ENCODE measurements at regions not wholly inside any gene's neighbourhood (a gene's known extent, or its start where the extent isn't known, plus 50 kb on each side); places are given as distances from the start of the nearest gene placed in this dataset.

DNA sequence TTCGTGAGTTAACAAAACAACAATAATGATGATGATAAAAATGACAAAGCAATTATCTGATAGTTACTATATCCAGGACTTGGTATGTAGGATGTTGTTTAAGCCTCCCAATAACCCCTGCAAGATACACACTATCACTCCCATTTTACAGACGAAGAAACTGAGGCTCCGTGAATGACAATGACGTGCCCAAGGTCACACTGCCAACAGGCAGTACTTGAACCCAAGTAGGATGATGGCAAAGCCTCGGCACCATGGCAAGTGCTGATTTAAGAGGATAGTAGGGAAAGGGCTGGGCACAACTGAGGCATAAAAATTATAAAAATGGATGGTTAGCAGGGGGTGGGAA lies 226.8 kb upstream of the LHX5 start:
- Mint-ChIP-seq H3K36me3 (ENCODE audit: low read depth) (no peaks in the 10 kb centered on the region), H3K4me3 (no peak overlapping the region), H3K27ac (no peak overlapping the region), H3K9me3 (ENCODE audit: low read depth) (no peaks in the 10 kb centered on the region), H3K4me1 (no peaks in the 10 kb centered on the region), H3K27me3 (peaks cover 9% of the 10 kb centered on the region)
- CTCF ChIA-PET = interaction anchor here (0.6 kb wide), 1 partner anchor 14 kb away, joined by 3 read pairs; no protein-coding TSS in a partner anchor
- DNase-seq (no peak), ATAC-seq (no peak)
- intact Hi-C loops (cut with DNase I, micrococcal nuclease) = no loop called here
- POLR2A ChIA-PET = no interaction called here

DNA sequence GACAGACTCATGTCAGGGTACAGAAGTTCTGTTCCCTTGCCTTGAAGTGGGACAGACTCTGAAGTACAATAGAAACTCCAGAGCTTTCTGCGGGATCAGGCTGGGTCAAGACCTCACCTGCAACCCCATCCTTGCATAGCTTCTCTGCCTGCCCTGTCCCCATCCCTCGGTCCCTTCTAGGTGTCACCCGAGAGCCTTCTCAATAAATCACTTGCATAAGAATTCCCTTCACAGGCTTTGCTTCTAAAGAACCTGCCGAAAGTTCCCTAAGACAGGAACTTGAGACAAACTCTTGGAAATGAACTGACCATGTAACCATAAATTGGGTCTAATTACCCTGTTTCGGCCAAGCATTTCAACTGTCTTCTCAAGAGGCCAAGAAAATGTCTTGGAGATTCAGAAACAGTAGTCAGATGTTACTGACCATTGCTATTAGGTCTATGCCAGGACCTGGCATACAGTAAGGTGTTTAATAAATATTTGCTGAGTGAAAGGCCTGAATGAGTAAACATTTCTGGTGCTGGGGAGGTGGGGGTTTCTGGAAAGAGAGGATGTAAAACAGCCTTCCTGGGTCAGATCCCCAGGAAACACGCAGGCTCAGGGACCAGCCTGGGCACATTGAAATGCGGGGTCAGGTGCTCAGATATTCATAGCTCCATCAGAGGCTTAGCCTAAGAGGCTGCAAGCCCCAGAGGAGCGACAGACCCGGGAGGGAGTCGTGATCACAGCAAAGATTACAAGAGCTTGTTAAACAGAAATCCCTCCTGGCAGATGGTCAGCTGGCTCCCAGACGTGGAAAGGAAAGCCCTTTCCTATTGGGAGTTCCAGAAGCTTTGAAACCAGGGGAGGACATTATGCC lies 226.2 kb upstream of the LHX5 start:
- ATAC-seq (no peak), DNase-seq (no peak)
- ChIA-PET CTCF (interaction anchor here (0.6 kb wide), 1 partner anchor 14 kb away, joined by 3 read pairs; no protein-coding TSS in a partner anchor), POLR2A (interaction anchor here (0.7 kb wide), 1 partner anchor 260 kb away, joined by 3 read pairs; no protein-coding TSS in a partner anchor)
- no peak overlapping the region for H3K27ac Mint-ChIP-seq
- peaks cover 8% of the 10 kb centered on the region for H3K27me3 Mint-ChIP-seq
- no peak overlapping the region for H3K4me3 Mint-ChIP-seq
- H3K9me3 Mint-ChIP-seq (ENCODE audit: low read depth) = no peaks in the 10 kb centered on the region
- intact Hi-C loops (cut with DNase I, micrococcal nuclease) = no loop called here
- no peaks in the 10 kb centered on the region for H3K36me3 Mint-ChIP-seq (ENCODE audit: low read depth)
- no peaks in the 10 kb centered on the region for H3K4me1 Mint-ChIP-seq

DNA sequence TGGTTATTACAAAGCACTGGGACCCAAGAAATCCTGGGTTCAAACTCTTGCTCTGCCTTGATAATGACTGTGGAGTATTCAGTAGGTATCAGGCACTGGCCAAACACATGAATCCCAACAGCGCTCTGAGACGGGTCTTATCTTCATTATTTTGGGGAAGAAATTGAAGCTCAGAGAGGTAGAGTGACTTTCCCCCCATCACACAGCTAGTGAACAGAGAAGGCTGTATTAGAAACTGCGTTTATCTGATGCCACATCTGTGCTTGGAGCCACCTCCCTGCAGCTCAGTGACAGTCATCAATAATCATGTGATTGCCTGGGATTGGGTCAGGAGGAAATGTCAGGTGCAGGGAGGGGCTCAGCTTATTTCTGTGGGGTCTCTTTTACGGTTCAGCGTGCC lies 225.4 kb upstream of the LHX5 start:
- Mint-ChIP-seq H3K27me3 (peaks cover 9% of the 10 kb centered on the region), H3K36me3 (ENCODE audit: low read depth) (no peaks in the 10 kb centered on the region), H3K4me1 (no peaks in the 10 kb centered on the region), H3K4me3 (no peak overlapping the region), H3K27ac (no peak overlapping the region), H3K9me3 (ENCODE audit: low read depth) (no peaks in the 10 kb centered on the region)
- intact Hi-C loops (cut with DNase I, micrococcal nuclease) = no loop called here
- ChIA-PET CTCF (no interaction called here), POLR2A (no interaction called here)
- no peak for ATAC-seq
- DNase-seq = no peak

DNA sequence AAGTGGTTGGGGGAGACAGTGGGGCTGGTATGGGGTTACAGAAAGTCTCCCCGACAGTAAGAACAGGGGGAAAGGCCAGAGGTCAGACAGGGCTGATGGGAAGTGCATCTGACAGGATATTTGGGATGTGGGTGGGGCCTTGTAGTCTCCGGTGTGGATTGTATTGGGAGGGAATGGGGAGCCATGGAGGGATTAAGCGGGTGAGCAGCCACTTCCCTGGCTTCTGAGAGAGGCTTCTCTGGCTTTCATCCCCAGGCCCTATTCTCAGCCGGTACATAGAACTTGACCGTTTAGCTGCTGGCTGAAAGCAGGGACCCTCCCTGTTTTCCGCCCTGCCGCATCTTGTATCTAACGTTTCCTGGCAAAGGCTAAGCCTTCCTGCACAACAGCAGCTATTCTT lies 222.0 kb upstream of the LHX5 start:
- peaks cover 10% of the 10 kb centered on the region for H3K27me3 Mint-ChIP-seq
- DNase-seq (no peak), ATAC-seq (no peak)
- no peaks in the 10 kb centered on the region for H3K4me1 Mint-ChIP-seq
- intact Hi-C loops (cut with DNase I, micrococcal nuclease) = no loop called here
- CTCF ChIA-PET = no interaction called here
- no peaks in the 10 kb centered on the region for H3K36me3 Mint-ChIP-seq (ENCODE audit: low read depth)
- POLR2A ChIA-PET = no interaction called here
- no peak overlapping the region for H3K4me3 Mint-ChIP-seq
- peaks cover 1% of the 10 kb centered on the region for H3K9me3 Mint-ChIP-seq (ENCODE audit: low read depth)
- no peak overlapping the region for H3K27ac Mint-ChIP-seq

DNA sequence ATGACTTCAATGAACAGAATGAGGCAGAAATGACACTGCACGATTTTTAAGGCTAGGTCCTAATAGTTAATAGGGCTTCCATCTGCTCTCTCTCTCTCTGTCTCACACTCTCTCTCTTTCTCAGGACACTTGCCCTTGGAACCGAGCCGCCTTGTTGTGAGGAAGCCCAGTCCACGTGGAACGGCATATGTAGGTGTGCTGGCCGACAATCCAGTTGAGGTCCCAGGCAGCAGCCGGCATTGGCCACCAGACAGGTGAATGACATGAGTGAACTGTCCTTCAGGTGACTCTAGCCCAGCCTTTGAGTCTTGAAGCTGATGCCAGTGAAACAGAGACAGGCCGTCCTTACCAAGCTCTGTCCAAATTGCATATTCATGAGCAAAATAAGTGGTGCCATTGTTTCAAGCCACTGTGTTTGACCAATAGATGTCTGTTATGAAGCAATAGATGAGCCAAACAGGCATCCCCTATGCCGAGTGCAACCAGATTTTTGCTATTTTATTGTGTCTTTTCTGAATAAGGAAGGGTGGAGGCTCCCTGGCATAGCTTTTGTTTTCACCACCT lies 217.5 kb upstream of the LHX5 start:
- Mint-ChIP-seq H3K9me3 (ENCODE audit: low read depth) (peaks cover 1% of the 10 kb centered on the region), H3K4me1 (no peaks in the 10 kb centered on the region), H3K27ac (no peak overlapping the region), H3K36me3 (ENCODE audit: low read depth) (no peaks in the 10 kb centered on the region), H3K4me3 (no peak overlapping the region), H3K27me3 (peaks cover 6% of the 10 kb centered on the region)
- ATAC-seq (no peak), DNase-seq (no peak)
- ChIA-PET CTCF (no interaction called here), POLR2A (no interaction called here)
- intact Hi-C loops (cut with DNase I, micrococcal nuclease) = no loop called here

DNA sequence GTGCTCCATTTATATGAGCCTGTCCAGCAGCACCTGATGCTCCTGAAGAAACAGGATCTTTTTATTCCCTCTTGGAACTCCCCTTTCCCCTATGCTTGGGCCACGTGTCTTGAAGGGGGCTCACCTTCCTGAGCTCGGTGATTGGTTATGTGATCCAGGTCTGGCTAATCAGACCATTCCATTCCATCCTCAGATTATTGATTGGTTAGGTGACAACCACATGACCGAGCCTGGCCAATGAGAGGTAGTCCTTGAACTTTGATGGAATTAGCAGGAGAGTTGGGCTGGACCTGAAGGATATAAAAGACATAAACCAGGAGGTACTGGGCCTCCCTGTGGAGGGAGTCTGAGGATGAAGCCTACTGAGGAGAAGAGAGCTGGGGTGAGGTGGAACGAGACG lies 216.6 kb upstream of the LHX5 start:
- Mint-ChIP-seq H3K4me1 (no peaks in the 10 kb centered on the region), H3K27ac (no peak overlapping the region), H3K9me3 (ENCODE audit: low read depth) (peaks cover 1% of the 10 kb centered on the region), H3K27me3 (peaks cover 6% of the 10 kb centered on the region), H3K36me3 (ENCODE audit: low read depth) (no peaks in the 10 kb centered on the region), H3K4me3 (no peak overlapping the region)
- ATAC-seq (no peak), DNase-seq (no peak)
- ChIA-PET CTCF (no interaction called here), POLR2A (no interaction called here)
- intact Hi-C loops (cut with DNase I, micrococcal nuclease) = no loop called here

DNA sequence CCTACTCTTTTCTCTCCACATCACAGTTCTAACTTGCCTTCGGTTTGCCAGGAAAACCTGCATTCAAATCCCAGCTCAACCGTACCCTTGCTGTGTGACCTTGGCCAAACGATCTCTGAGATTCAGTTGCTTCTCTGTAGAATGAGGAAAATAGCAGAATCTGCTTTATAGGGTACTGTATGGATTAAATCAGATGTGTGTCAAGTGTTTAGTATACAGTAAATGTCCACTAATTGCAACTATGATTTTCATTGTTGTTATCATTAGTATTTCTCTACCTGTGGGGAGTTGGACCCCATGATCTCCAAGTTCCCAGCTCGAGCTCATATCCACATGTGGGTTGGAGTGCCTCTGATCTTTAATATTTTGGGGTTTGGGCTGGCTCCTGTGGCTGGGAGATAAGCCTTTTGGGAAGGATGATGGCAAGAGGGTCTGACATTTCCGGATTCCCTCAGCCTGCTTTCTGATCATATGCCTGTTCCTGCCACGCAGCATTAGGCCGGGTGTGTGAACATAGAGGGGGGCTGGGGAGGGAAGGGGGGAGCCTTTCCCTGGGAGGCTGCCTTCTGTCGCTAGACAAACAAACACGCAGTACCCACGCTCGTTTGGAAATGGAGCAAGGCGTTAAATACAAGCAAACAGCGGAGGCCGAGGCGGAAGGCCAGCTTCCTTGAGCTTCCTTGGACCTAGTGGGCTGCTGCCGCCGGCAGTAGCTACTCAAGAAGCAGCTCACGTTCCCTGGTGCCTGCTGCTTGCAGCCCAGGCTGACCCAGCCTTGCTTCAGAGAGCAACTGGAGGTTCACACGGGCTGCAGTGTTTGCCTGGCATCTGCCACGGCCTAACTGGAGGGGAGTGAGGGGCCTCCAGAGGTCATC lies 213.5 kb upstream of the LHX5 start:
- ATAC-seq (no peak), DNase-seq (no peak)
- Mint-ChIP-seq H3K27me3 (peaks cover 1% of the 10 kb centered on the region), H3K4me3 (no peak overlapping the region), H3K27ac (no peak overlapping the region), H3K9me3 (ENCODE audit: low read depth) (peaks cover under 1% of the 10 kb centered on the region), H3K4me1 (no peaks in the 10 kb centered on the region), H3K36me3 (ENCODE audit: low read depth) (no peaks in the 10 kb centered on the region)
- ChIA-PET POLR2A (no interaction called here), CTCF (no interaction called here)
- intact Hi-C loops (cut with DNase I, micrococcal nuclease) = no loop called here

DNA sequence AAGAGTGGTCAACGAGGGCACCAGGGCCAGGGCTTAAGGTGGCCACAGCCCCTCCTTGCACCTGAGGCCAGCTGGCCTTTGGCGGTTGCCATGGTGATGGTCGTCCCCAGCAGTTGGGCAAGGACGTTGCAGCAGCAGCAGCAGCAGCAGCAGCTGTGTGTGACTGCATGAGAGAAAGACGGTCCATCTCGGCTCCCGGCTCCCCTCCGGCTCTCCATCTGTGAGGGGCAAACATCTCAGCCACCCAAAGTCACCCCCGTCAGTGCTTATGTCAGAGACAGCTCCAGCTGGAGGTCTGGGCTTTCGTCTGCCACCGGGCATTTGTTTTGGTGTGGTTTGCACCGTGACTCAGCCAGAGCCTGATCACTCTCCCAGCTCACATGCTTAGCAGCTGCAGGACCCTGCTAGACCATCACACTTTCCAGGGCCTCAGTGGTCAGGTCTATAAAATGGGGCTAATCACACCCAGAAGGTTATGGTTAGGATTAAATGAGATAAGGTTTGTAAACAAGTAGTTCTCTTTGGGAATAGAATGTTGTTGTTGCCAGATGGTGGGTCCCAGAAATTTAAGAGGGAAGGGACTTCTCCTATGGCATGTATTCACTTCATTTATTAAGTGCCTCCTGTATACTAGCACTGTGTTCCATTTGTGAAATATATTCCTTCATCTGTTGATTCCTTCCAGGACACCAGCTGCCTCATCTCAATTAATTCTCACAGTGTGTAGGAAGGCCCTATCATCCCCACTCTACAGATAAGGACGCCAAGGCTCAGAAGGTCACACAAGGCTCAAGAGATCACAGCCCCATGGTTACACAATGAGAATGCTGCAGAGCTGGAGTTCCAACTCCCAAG lies 212.6 kb upstream of the LHX5 start:
- no peaks in the 10 kb centered on the region for H3K9me3 Mint-ChIP-seq (ENCODE audit: low read depth)
- H3K4me3 Mint-ChIP-seq = no peak overlapping the region
- H3K27me3 Mint-ChIP-seq = peaks cover 1% of the 10 kb centered on the region
- ChIA-PET CTCF (interaction anchor here (0.8 kb wide), 1 partner anchor 14 kb away, joined by 3 read pairs; no protein-coding TSS in a partner anchor), POLR2A (no interaction called here)
- H3K27ac Mint-ChIP-seq = no peak overlapping the region
- no peaks in the 10 kb centered on the region for H3K4me1 Mint-ChIP-seq
- intact Hi-C loops (cut with DNase I, micrococcal nuclease) = no loop called here
- DNase-seq = no peak
- no peak for ATAC-seq
- H3K36me3 Mint-ChIP-seq (ENCODE audit: low read depth) = no peaks in the 10 kb centered on the region

DNA sequence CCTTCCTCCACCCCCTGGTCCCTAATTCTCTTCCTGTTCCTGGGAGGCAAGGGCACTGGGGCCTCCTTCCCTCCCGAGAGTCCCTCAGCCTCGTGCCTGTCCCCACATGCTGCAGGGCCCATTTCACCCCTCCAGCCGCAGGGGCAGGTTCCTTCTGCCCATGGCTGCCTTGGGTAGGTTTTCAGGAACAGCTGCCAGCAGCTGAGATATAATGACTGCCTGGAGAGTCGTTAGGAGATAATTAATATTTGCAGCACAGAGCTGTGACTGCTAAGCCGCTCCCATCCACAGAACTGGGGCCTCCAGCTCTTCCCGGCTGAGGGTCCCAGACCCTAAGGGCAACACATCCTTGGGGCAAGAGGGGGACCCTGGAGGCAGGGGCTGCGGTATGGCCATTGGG lies 211.9 kb upstream of the LHX5 start:
- H3K9me3 Mint-ChIP-seq (ENCODE audit: low read depth) = no peaks in the 10 kb centered on the region
- H3K4me1 Mint-ChIP-seq = no peaks in the 10 kb centered on the region
- ChIA-PET CTCF (interaction anchor here (0.8 kb wide), 1 partner anchor 15 kb away, joined by 3 read pairs; no protein-coding TSS in a partner anchor), POLR2A (no interaction called here)
- H3K4me3 Mint-ChIP-seq = no peak overlapping the region
- H3K36me3 Mint-ChIP-seq (ENCODE audit: low read depth) = no peaks in the 10 kb centered on the region
- DNase-seq = no peak
- no peak for ATAC-seq
- peaks cover 1% of the 10 kb centered on the region for H3K27me3 Mint-ChIP-seq
- no peak overlapping the region for H3K27ac Mint-ChIP-seq
- intact Hi-C loops (cut with DNase I, micrococcal nuclease) = no loop called here

DNA sequence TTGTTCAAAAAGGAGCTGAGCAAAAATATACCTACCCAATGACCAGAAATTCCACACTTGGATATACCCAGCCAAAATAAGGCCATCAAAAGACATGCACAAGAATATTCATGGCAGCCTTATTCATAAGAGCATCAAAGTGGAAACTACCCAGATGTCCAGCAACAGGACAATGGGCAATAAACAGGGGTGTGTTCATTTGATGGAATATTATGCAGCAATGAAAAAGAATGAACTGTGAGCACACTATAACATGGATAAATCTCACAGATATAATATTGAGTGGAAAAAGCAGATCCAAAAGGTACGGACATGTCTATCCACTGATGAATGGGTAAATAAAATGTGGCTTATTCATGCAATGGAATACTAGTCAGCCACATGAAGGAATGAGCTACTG lies 209.2 kb upstream of the LHX5 start:
- CTCF ChIA-PET = no interaction called here
- Mint-ChIP-seq H3K27ac (no peak overlapping the region), H3K4me3 (no peak overlapping the region)

More for the DNA sequence above, 209.2 kb upstream of the LHX5 start:
- H3K4me1 Mint-ChIP-seq = no peaks in the 10 kb centered on the region
- no peaks in the 10 kb centered on the region for H3K9me3 Mint-ChIP-seq (ENCODE audit: low read depth)
- intact Hi-C loops (cut with DNase I, micrococcal nuclease) = no loop called here
- no peaks in the 10 kb centered on the region for H3K36me3 Mint-ChIP-seq (ENCODE audit: low read depth)
- peaks cover 11% of the 10 kb centered on the region for H3K27me3 Mint-ChIP-seq
- no peak for DNase-seq
- POLR2A ChIA-PET = no interaction called here
- no peak for ATAC-seq
